Femur (tissue), 1 donor: ENCODE measurements at regions not wholly inside any gene's neighbourhood (a gene's known extent, or its start where the extent isn't known, plus 50 kb on each side); places are given as distances from the start of the nearest gene placed in this dataset.

Experiments used
- DNase-seq: peaks from one replicate; pipeline ENCODE4 v3.0.0-alpha.2; 2017

GRCh38 chr14:75333606-75334548 lies 55.2 kb downstream of the FOS start:
- peak; percentile 70 for DNase-seq

- no peak for DNase-seq
Measured at GRCh38 chr14:75334549-75335051, 56.0 kb downstream of the FOS start.

- DNase-seq = peak; percentile 56
Measured at GRCh38 chr14:75335571-75335970, 56.9 kb downstream of the FOS start.

- no peak for DNase-seq
Measured at GRCh38 chr14:75338398-75338797, 59.8 kb downstream of the FOS start.

- DNase-seq = no peak
Measured at GRCh38 chr14:75339059-75339458, 60.4 kb downstream of the FOS start.

GRCh38 chr14:75340921-75341320 lies 62.3 kb downstream of the FOS start:
- DNase-seq = peak; percentile 84

GRCh38 chr14:75341620-75342019 lies 63.0 kb downstream of the FOS start:
- no peak for DNase-seq

GRCh38 chr14:75342762-75343599 lies 64.4 kb downstream of the FOS start:
- DNase-seq = no peak

- no peak for DNase-seq
Measured at GRCh38 chr14:75343911-75344310, 65.3 kb downstream of the FOS start.

- no peak for DNase-seq
Measured at GRCh38 chr14:75344411-75344810, 65.8 kb downstream of the FOS start.

- no peak for DNase-seq
Measured at GRCh38 chr14:75350505-75351060, 72.0 kb downstream of the FOS start.

- no peak for DNase-seq
Measured at GRCh38 chr14:75359098-75359497, 68.7 kb upstream of the JDP2 start.

- no peak for DNase-seq
Measured at GRCh38 chr14:75361041-75361440, 66.8 kb upstream of the JDP2 start.

- peak; percentile 46 for DNase-seq
Measured at GRCh38 chr14:75361751-75362433, 65.9 kb upstream of the JDP2 start.

- DNase-seq = no peak
Measured at GRCh38 chr14:75363130-75363529, 64.7 kb upstream of the JDP2 start.

GRCh38 chr14:75363570-75364227 lies 64.1 kb upstream of the JDP2 start:
- no peak for DNase-seq

- DNase-seq = no peak
Measured at GRCh38 chr14:75365116-75365515, 62.7 kb upstream of the JDP2 start.

GRCh38 chr14:75366963-75367362 lies 60.9 kb upstream of the JDP2 start:
- no peak for DNase-seq

GRCh38 chr14:75368333-75368732 lies 59.5 kb upstream of the JDP2 start:
- DNase-seq = no peak

GRCh38 chr14:75369506-75369905 lies 58.3 kb upstream of the JDP2 start:
- DNase-seq = peak; percentile 69

- no peak for DNase-seq
Measured at GRCh38 chr14:75370416-75371205, 57.2 kb upstream of the JDP2 start.
